ENCODE measurements at regions not wholly inside any gene's neighbourhood (a gene's known extent, or its start where the extent isn't known, plus 50 kb on each side); places are given as distances from the start of the nearest gene placed in this dataset.

GRCh38 chr7:54439391-54439790, 102.8 kb upstream of the VSTM2A start:
- TF ChIP-seq YY1 (IDR thresholded peaks at IDR 0.05; ENCODE audit: insufficient read depth, insufficient read length) (no peak), ZNF274 (IDR thresholded peaks at IDR 0.05; ENCODE audit: low read depth, low read length) (no peak), SUZ12 (IDR thresholded peaks at IDR 0.05; ENCODE audit: extremely low read depth, insufficient read depth, insufficient read length) (no peak)

All from NT2/D1 (cell line).